Activated CD8-positive, alpha-beta T cell treated with anti-CD3 and anti-CD28 coated beads for 36 hours (primary cell): ENCODE measurements at regions not wholly inside any gene's neighbourhood (a gene's known extent, or its start where the extent isn't known, plus 50 kb on each side); places are given as distances from the start of the nearest gene placed in this dataset.

ENCODE experiments used
- ATAC-seq: fragments of 200-7000 bp; cut with Tn5 transposase; one replicate; pipeline ENCODE4 v1.10.0; 2021; ENCODE audit warnings: mild to moderate bottlenecking, moderate library complexity
- CTCF ChIA-PET: fragments of 350-600 bp; sonication (Branson Sonifier 250); formaldehyde crosslinking; loops from one replicate; lab custom pipeline; 2021; ENCODE audit warnings: antibody characterized with exemption; lab: Charles Lee
- POLR2A ChIA-PET: fragments of 350-600 bp; sonication (Branson Sonifier 250); formaldehyde crosslinking; loops from one replicate; lab custom pipeline; 2021; ENCODE audit warnings: antibody characterized with exemption; lab: Charles Lee
- DNase-seq: peaks from one replicate; pipeline ENCODE4 v3.0.0-alpha.2; 2020
- H3K27ac Mint-ChIP-seq: one replicate; pipeline ENCODE4 v1.8.0; 2021; ENCODE audit warnings: mild to moderate bottlenecking, mixed read lengths
- H3K27me3 Mint-ChIP-seq: one replicate; pipeline ENCODE4 v1.8.0; 2021; ENCODE audit warnings: mixed read lengths
- H3K36me3 Mint-ChIP-seq: one replicate; pipeline ENCODE4 v1.8.0; 2021; ENCODE audit warnings: low read depth, mixed read lengths
- H3K4me1 Mint-ChIP-seq: one replicate; pipeline ENCODE4 v1.8.0; 2021; ENCODE audit warnings: low read depth, mixed read lengths
- H3K4me3 Mint-ChIP-seq: one replicate; pipeline ENCODE4 v1.8.0; 2021; ENCODE audit warnings: mild to moderate bottlenecking, moderate library complexity, mixed read lengths
- H3K9me3 Mint-ChIP-seq: one replicate; pipeline ENCODE4 v1.8.0; 2021; ENCODE audit warnings: mixed read lengths
- CTCF ChIP-seq: fragments of 200-600 bp; IDR thresholded peaks from one replicate; pipeline ENCODE4 v1.8.0; 2022; ENCODE audit warnings: antibody characterized with exemption, mild to moderate bottlenecking
- intact Hi-C: fragments of 100-400 bp; cut with micrococcal nuclease; formaldehyde crosslinking; loops from one replicate; pipeline ENCODE4 v1.10.0; 2022

DNA sequence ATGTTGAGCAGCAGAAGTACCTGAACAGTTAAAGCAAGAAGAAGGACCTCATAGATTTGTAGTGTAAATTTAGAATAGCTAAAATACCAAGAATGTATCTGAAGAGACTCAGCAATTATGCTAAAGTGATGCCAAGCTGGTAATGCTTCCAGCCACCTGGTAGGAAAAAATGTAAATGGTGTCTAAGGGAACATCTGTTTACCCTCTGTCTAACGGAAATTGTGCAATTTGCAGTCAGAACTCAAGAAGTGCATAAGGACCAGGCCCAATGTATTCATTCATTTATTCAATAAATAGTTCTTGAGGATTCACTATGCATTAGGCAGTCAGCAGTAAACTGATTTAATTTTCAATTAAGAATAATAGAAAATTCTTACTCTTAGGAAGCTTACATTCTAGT is 116.0 kb upstream of the ADGRL4 start:
- H3K27me3 Mint-ChIP-seq: no peaks in the 10 kb centered on the region
- no peak for ATAC-seq
- peaks cover 3% of the 10 kb centered on the region for H3K9me3 Mint-ChIP-seq
- POLR2A ChIA-PET: interaction anchor here (1.2 kb wide), 1 partner anchor 9 kb away, joined by 3 read pairs; no protein-coding TSS in a partner anchor
- CTCF ChIA-PET: no interaction called here
- no peak overlapping the region for H3K27ac Mint-ChIP-seq
- intact Hi-C loops: no loop called here
- no peak for TF ChIP-seq CTCF
- no peak for DNase-seq
- H3K36me3 Mint-ChIP-seq: no peaks in the 10 kb centered on the region
- no peak overlapping the region for H3K4me3 Mint-ChIP-seq
- no peaks in the 10 kb centered on the region for H3K4me1 Mint-ChIP-seq

DNA sequence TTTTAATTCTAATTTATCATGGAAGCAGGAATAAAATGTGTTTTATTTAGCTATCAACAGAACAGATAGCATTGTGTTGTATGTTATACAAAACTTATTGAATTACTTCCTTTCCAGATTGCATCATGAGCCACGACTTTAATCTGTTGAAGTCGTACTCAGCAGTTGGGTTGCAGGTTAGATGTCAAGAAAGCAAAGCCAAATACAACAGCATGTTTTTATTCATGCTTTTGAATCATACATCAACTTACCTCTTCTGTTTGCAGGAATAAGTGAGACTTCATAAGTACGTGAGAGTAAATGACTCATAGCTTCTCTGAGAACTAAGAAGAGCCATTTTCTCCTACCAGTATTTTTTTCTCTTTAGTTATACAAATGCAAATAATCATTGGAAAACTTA is 110.8 kb upstream of the ADGRL4 start:
- Mint-ChIP-seq H3K4me3 (no peak overlapping the region), H3K36me3 (no peaks in the 10 kb centered on the region), H3K27ac (no peak overlapping the region), H3K27me3 (no peaks in the 10 kb centered on the region), H3K4me1 (no peaks in the 10 kb centered on the region), H3K9me3 (peaks cover 4% of the 10 kb centered on the region)
- ChIA-PET POLR2A (no interaction called here), CTCF (no interaction called here)
- no peak for TF ChIP-seq CTCF
- DNase-seq (no peak), ATAC-seq (no peak)
- intact Hi-C loops: no loop called here

GRCh38 chr1:79113836-79114235 is 107.3 kb upstream of the ADGRL4 start:
- ChIA-PET CTCF (no interaction called here), POLR2A (no interaction called here)
- Mint-ChIP-seq H3K36me3 (no peaks in the 10 kb centered on the region), H3K4me1 (no peaks in the 10 kb centered on the region), H3K4me3 (no peak overlapping the region), H3K27ac (no peak overlapping the region), H3K27me3 (no peaks in the 10 kb centered on the region), H3K9me3 (peaks cover 3% of the 10 kb centered on the region)
- intact Hi-C loops: no loop called here
- DNase-seq: no peak
- TF ChIP-seq CTCF: no peak
- no peak for ATAC-seq

DNA sequence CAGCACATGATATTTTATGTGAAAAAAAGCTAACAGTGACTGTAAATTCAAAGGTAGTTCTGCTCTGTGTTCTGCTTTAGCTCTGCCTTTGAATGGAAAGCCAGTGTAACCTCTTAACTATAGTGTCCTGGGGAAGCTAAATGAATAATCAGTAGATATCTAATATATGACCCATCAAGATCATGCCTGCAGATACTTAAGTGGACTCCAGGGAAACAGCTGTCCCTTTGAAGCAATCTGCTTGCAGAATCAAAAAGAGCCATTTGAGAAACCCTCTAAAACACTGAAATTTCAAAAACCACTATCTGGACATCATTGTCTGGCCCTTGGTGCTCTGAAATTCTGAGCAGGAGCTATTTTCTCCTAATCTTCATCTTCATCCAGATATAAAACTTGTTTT is 104.2 kb upstream of the ADGRL4 start:
- H3K4me3 Mint-ChIP-seq: no peak overlapping the region
- H3K27ac Mint-ChIP-seq: no peak overlapping the region
- H3K36me3 Mint-ChIP-seq: no peaks in the 10 kb centered on the region
- CTCF ChIA-PET: no interaction called here
- no peaks in the 10 kb centered on the region for H3K27me3 Mint-ChIP-seq
- peaks cover 7% of the 10 kb centered on the region for H3K9me3 Mint-ChIP-seq
- ATAC-seq: no peak
- TF ChIP-seq CTCF: no peak
- intact Hi-C loops: no loop called here
- DNase-seq: no peak
- POLR2A ChIA-PET: no interaction called here
- no peaks in the 10 kb centered on the region for H3K4me1 Mint-ChIP-seq

DNA sequence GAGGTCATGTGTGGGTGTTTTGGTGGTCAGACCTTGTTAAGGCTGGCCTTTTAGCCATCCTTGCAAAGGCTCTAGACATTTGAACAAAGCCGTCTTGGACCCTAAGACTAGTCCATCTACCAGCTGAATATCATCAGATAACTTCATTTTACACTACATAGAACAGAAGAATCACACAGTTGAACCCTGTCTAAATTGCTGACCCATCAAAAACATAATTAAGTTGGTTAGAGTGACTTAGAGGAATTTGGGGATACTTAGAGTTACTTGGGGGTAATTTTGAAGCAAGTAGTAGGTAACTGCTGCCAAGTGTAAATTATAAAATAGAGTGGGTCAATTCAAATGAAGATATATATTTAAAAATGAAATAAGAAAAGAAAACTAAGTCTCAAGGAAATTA is 102.9 kb upstream of the ADGRL4 start:
- TF ChIP-seq CTCF: no peak
- peaks cover 7% of the 10 kb centered on the region for H3K9me3 Mint-ChIP-seq
- H3K4me1 Mint-ChIP-seq: no peaks in the 10 kb centered on the region
- POLR2A ChIA-PET: no interaction called here
- H3K36me3 Mint-ChIP-seq: no peaks in the 10 kb centered on the region
- ATAC-seq (no peak), DNase-seq (no peak)
- intact Hi-C loops: no loop called here
- no peak overlapping the region for H3K4me3 Mint-ChIP-seq
- CTCF ChIA-PET: no interaction called here
- H3K27ac Mint-ChIP-seq: no peak overlapping the region
- no peaks in the 10 kb centered on the region for H3K27me3 Mint-ChIP-seq
